ENCODE measurements at regions not wholly inside any gene's neighbourhood (a gene's known extent, or its start where the extent isn't known, plus 50 kb on each side); places are given as distances from the start of the nearest gene placed in this dataset.

DNA sequence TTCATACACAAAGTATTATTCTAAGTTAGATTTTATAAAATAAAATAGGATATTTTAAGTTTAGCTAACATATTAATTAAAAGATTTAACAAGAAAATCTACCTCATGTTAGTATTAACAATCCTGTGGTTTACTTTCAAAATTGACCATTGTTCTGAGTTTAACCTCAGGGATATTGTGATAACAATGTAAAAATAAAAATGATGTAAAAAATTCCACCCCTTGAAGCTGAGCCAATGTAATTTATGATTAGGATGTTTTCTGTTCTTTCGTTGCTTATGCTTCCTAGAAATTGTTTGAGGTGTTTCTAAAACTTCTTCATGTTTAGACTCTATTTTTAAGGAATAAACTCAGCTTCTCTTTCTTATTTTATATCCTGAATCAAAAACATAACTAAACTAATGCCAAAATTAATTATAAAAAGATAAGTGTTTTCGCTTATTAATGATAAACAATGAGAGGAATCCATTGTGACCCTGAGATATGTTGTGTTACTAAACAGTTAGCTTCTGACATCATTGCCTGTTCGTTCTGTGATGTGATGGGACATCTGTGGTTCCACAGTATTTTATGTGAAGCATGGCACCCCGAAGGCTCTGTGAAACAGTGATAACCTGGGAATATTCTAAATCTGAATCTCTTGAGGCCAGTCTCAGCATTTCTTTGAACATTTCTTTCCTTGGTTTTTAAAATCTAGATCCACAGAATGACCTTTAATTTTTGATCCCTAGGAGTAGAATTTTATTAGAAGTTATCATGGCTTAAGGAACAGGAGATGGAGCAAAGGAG, 340.8 kb downstream of the ARL4A start:
- H3K27ac ChIP-seq (ENCODE audit: low read depth, low read length), result no peak overlapping the region
- H3K9ac ChIP-seq (ENCODE audit: low read length), result no peak overlapping the region
- H3K36me3 ChIP-seq (ENCODE audit: low read length), result no peaks in the 10 kb centered on the region
- no peaks in the 10 kb centered on the region for H3F3A ChIP-seq (ENCODE audit: insufficient read depth)
- H4K20me1 ChIP-seq (ENCODE audit: low read depth, low read length), result no peaks in the 10 kb centered on the region
- H3K4me3 ChIP-seq (ENCODE audit: insufficient read depth, low read length, poor library complexity, severe bottlenecking), result no peak overlapping the region
- no peak overlapping the region for H3K4me2 ChIP-seq (ENCODE audit: low read depth, low read length, poor library complexity, severe bottlenecking)
- no peaks in the 10 kb centered on the region for H3K79me2 ChIP-seq (ENCODE audit: insufficient read depth, low read length)
- no peak for TF ChIP-seq EZH2phosphoT487 (conservative IDR thresholded peaks at IDR 0.05; ENCODE audit: low read length)
- TF ChIP-seq, protein P1, sequence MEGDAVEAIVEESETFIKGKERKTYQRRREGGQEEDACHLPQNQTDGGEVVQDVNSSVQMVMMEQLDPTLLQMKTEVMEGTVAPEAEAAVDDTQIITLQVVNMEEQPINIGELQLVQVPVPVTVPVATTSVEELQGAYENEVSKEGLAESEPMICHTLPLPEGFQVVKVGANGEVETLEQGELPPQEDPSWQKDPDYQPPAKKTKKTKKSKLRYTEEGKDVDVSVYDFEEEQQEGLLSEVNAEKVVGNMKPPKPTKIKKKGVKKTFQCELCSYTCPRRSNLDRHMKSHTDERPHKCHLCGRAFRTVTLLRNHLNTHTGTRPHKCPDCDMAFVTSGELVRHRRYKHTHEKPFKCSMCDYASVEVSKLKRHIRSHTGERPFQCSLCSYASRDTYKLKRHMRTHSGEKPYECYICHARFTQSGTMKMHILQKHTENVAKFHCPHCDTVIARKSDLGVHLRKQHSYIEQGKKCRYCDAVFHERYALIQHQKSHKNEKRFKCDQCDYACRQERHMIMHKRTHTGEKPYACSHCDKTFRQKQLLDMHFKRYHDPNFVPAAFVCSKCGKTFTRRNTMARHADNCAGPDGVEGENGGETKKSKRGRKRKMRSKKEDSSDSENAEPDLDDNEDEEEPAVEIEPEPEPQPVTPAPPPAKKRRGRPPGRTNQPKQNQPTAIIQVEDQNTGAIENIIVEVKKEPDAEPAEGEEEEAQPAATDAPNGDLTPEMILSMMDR (IDR thresholded peaks at IDR 0.05; ENCODE audit: insufficient read depth, low read length, poor library complexity, severe bottlenecking), result no peak
- H2AFZ ChIP-seq (ENCODE audit: low read depth, low read length, severe bottlenecking), result no peak overlapping the region
- H3K9me2 ChIP-seq (replicated peaks; ENCODE audit: insufficient read depth, low read length), result no peaks in the 10 kb centered on the region
- H3K27me3 ChIP-seq (ENCODE audit: low read length), result no peaks in the 10 kb centered on the region
- H3K9me3 ChIP-seq (ENCODE audit: insufficient read depth, low read length), result no peaks in the 10 kb centered on the region

DNA sequence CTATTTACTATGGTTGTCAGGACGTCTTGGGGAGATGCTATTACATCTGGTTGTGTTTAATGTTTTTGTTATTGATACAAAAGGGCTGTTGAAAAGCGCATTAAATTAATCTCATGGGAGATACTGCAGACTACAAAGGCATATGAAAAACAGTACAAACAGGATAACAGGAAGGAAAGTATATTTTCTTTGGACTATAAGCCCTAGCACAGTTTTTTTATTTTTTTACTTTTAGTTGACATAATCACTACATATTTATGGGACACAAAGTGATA, 341.3 kb downstream of the ARL4A start:
- Histone ChIP-seq H4K20me1 (ENCODE audit: low read depth, low read length) (no peaks in the 10 kb centered on the region), H2AFZ (ENCODE audit: low read depth, low read length, severe bottlenecking) (no peak overlapping the region), H3F3A (ENCODE audit: insufficient read depth) (no peaks in the 10 kb centered on the region), H3K4me3 (ENCODE audit: insufficient read depth, low read length, poor library complexity, severe bottlenecking) (no peak overlapping the region), H3K9me2 (replicated peaks; ENCODE audit: insufficient read depth, low read length) (no peaks in the 10 kb centered on the region), H3K4me2 (ENCODE audit: low read depth, low read length, poor library complexity, severe bottlenecking) (no peak overlapping the region), H3K9me3 (ENCODE audit: insufficient read depth, low read length) (no peaks in the 10 kb centered on the region), H3K36me3 (ENCODE audit: low read length) (no peaks in the 10 kb centered on the region), H3K9ac (ENCODE audit: low read length) (no peak overlapping the region), H3K27me3 (ENCODE audit: low read length) (no peaks in the 10 kb centered on the region), H3K27ac (ENCODE audit: low read depth, low read length) (no peak overlapping the region), H3K79me2 (ENCODE audit: insufficient read depth, low read length) (no peaks in the 10 kb centered on the region)
- TF ChIP-seq, protein P1 (IDR thresholded peaks at IDR 0.05; ENCODE audit: insufficient read depth, low read length, poor library complexity, severe bottlenecking), result no peak
- no peak for TF ChIP-seq EZH2phosphoT487 (conservative IDR thresholded peaks at IDR 0.05; ENCODE audit: low read length)

DNA sequence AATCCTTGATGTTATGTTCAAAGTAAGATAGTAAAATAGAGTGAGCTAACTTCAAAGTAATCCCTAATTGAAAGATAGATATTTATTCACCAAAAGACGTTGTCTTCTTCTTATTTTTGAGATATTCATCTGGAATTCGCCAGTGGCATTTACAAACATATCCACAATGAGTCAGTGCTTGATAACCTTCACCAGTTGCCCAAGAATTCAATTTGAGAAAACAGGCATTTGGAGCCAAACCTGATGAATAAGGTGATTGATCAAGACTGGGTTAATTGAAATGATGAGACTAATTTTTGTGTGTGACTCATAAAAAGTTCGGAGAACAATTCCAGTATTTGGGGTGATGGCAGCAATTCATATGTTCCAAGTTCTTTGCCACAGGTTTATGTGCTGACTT, 344.0 kb downstream of the ARL4A start:
- no peak overlapping the region for H3K4me3 ChIP-seq (ENCODE audit: insufficient read depth, low read length, poor library complexity, severe bottlenecking)
- H2AFZ ChIP-seq (ENCODE audit: low read depth, low read length, severe bottlenecking), result no peak overlapping the region
- no peaks in the 10 kb centered on the region for H3K36me3 ChIP-seq (ENCODE audit: low read length)
- no peaks in the 10 kb centered on the region for H4K20me1 ChIP-seq (ENCODE audit: low read depth, low read length)
- no peaks in the 10 kb centered on the region for H3F3A ChIP-seq (ENCODE audit: insufficient read depth)
- H3K27ac ChIP-seq (ENCODE audit: low read depth, low read length), result no peak overlapping the region
- no peaks in the 10 kb centered on the region for H3K27me3 ChIP-seq (ENCODE audit: low read length)
- no peaks in the 10 kb centered on the region for H3K9me2 ChIP-seq (replicated peaks; ENCODE audit: insufficient read depth, low read length)
- H3K9ac ChIP-seq (ENCODE audit: low read length), result no peak overlapping the region
- TF ChIP-seq, protein P1 (IDR thresholded peaks at IDR 0.05; ENCODE audit: insufficient read depth, low read length, poor library complexity, severe bottlenecking), result no peak
- TF ChIP-seq EZH2phosphoT487 (conservative IDR thresholded peaks at IDR 0.05; ENCODE audit: low read length), result no peak
- H3K9me3 ChIP-seq (ENCODE audit: insufficient read depth, low read length), result no peaks in the 10 kb centered on the region
- no peaks in the 10 kb centered on the region for H3K79me2 ChIP-seq (ENCODE audit: insufficient read depth, low read length)
- no peak overlapping the region for H3K4me2 ChIP-seq (ENCODE audit: low read depth, low read length, poor library complexity, severe bottlenecking)

Data from SU-DHL-6 (cell line).